HL-60 (cell line): ENCODE measurements at regions not wholly inside any gene's neighbourhood (a gene's known extent, or its start where the extent isn't known, plus 50 kb on each side); places are given as distances from the start of the nearest gene placed in this dataset.

Experiments
- DNase-seq, 2 experiments: peaks; one replicate each; pipeline ENCODE4 v3.0.0-alpha.2; 2010 to 2020; ENCODE audit warnings: low read depth in 1 of 2, low spot score in 1 of 2
- H3K27ac ChIP-seq: fragments of 250-450 bp; sonication (Bioruptor Pico); replicated peaks from 2 replicates; pipeline ENCODE4 v1.5.1; 2020; ENCODE audit warnings: mild to moderate bottlenecking, moderate library complexity
- H3K27me3 ChIP-seq: fragments of 250-450 bp; sonication (Bioruptor Pico); 2 replicates; pipeline ENCODE4 v1.5.1; 2021; ENCODE audit warnings: mild to moderate bottlenecking, moderate library complexity; ENCODE audit not compliant: insufficient read depth, poor library complexity, severe bottlenecking
- H3K4me3 ChIP-seq: replicated peaks from 2 replicates; pipeline ENCODE4 v1.5.1; 2011; ENCODE audit warnings: mild to moderate bottlenecking, control low read depth, low read length; ENCODE audit not compliant: insufficient read depth
- GABPA ChIP-seq: IDR thresholded peaks from 2 replicates; pipeline ENCODE4 v1.6.1; 2012; ENCODE audit warnings: low read depth
- POLR2AphosphoS5 ChIP-seq: IDR thresholded peaks from 2 replicates; pipeline ENCODE4 v1.6.1; 2012; ENCODE audit warnings: low read depth
- SPI1 ChIP-seq: IDR thresholded peaks from 2 replicates; pipeline ENCODE4 v1.6.1; 2012; ENCODE audit warnings: low read depth, mild to moderate bottlenecking, borderline replicate concordance
- TF ChIP-seq, protein P1 (sequence below): IDR thresholded peaks from 2 replicates; pipeline ENCODE4 v1.6.1; 2012; ENCODE audit warnings: low read depth; ENCODE audit not compliant: insufficient replicate concordance
- TF ChIP-seq, protein P2 (sequence below): IDR thresholded peaks from one replicate; pipeline ENCODE4 v1.5.1; 2011; ENCODE audit warnings: low read length, control low read depth, inconsistent platforms; ENCODE audit not compliant: insufficient read depth

- no peaks in the 10 kb centered on the region for H3K27me3 ChIP-seq
- no peak for DNase-seq
- H3K27ac ChIP-seq = no peak overlapping the region
- no peak overlapping the region for H3K4me3 ChIP-seq
- TF ChIP-seq SPI1 (no peak), GABPA (no peak), POLR2AphosphoS5 (no peak)
- TF ChIP-seq, protein P1, sequence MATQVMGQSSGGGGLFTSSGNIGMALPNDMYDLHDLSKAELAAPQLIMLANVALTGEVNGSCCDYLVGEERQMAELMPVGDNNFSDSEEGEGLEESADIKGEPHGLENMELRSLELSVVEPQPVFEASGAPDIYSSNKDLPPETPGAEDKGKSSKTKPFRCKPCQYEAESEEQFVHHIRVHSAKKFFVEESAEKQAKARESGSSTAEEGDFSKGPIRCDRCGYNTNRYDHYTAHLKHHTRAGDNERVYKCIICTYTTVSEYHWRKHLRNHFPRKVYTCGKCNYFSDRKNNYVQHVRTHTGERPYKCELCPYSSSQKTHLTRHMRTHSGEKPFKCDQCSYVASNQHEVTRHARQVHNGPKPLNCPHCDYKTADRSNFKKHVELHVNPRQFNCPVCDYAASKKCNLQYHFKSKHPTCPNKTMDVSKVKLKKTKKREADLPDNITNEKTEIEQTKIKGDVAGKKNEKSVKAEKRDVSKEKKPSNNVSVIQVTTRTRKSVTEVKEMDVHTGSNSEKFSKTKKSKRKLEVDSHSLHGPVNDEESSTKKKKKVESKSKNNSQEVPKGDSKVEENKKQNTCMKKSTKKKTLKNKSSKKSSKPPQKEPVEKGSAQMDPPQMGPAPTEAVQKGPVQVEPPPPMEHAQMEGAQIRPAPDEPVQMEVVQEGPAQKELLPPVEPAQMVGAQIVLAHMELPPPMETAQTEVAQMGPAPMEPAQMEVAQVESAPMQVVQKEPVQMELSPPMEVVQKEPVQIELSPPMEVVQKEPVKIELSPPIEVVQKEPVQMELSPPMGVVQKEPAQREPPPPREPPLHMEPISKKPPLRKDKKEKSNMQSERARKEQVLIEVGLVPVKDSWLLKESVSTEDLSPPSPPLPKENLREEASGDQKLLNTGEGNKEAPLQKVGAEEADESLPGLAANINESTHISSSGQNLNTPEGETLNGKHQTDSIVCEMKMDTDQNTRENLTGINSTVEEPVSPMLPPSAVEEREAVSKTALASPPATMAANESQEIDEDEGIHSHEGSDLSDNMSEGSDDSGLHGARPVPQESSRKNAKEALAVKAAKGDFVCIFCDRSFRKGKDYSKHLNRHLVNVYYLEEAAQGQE = no peak
- TF ChIP-seq, protein P2, sequence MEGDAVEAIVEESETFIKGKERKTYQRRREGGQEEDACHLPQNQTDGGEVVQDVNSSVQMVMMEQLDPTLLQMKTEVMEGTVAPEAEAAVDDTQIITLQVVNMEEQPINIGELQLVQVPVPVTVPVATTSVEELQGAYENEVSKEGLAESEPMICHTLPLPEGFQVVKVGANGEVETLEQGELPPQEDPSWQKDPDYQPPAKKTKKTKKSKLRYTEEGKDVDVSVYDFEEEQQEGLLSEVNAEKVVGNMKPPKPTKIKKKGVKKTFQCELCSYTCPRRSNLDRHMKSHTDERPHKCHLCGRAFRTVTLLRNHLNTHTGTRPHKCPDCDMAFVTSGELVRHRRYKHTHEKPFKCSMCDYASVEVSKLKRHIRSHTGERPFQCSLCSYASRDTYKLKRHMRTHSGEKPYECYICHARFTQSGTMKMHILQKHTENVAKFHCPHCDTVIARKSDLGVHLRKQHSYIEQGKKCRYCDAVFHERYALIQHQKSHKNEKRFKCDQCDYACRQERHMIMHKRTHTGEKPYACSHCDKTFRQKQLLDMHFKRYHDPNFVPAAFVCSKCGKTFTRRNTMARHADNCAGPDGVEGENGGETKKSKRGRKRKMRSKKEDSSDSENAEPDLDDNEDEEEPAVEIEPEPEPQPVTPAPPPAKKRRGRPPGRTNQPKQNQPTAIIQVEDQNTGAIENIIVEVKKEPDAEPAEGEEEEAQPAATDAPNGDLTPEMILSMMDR = no peak
Measured at GRCh38 chr3:115494826-115495225, 128.5 kb upstream of the GAP43 start.

GRCh38 chr3:115498421-115498820 lies 124.9 kb upstream of the GAP43 start:
- Histone ChIP-seq H3K27me3 (no peaks in the 10 kb centered on the region), H3K4me3 (no peak overlapping the region), H3K27ac (no peak overlapping the region)
- no peak for DNase-seq
- no peak for TF ChIP-seq SPI1
- TF ChIP-seq, protein P1 = no peak
- TF ChIP-seq GABPA = no peak
- TF ChIP-seq, protein P2 = no peak
- no peak for TF ChIP-seq POLR2AphosphoS5

DNA sequence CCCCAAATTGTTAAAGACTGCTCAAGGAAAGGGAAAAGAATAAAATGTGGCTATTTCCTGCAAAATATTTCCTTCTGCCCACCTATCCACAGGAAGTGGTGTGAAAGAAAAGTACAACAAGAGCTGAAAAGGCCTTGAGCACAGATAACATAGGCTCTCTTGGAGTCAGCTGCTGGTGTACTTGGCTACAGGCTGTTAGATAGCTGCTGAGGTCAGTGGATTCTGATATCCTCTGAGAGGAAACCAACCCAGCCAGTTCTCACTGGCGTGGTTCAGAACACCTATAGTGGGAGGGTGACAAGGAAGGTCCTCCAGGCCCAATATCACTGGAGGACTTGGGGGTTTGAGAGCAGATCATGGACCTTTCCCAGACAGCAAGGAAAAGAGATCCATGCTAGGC lies 124.4 kb upstream of the GAP43 start:
- Histone ChIP-seq H3K27me3 (no peaks in the 10 kb centered on the region), H3K4me3 (no peak overlapping the region), H3K27ac (no peak overlapping the region)
- TF ChIP-seq, protein P1 = no peak
- no peak for TF ChIP-seq POLR2AphosphoS5
- no peak for TF ChIP-seq GABPA
- TF ChIP-seq, protein P2 = no peak
- no peak for TF ChIP-seq SPI1
- DNase-seq = no peak
